ENCODE measurements at regions not wholly inside any gene's neighbourhood (a gene's known extent, or its start where the extent isn't known, plus 50 kb on each side); places are given as distances from the start of the nearest gene placed in this dataset.
A peak's percentile ranks its signal among the peaks of the same experiment; 100 is the strongest.

DNA sequence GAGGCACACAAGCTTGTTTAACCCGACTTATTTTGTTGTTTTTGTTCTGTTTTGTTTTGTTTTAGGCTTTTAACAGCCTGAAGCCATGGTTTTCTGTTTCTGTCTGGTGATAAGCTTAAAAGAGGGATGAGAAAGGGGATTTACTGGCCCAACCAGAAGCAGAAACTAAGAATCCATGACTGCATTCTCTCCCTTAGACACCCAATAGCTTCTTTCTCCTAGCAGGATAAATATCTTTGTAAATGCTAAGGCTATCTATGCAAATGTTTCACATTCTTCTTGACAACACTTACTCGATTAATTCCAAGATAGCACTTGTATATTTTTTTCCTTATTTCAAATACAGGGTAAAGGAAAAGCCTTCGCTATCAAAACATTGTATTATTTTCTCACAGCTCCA, 53.7 kb upstream of the SMAD1 start:
- DNase-seq (ENCODE audit: low spot score) = no peak

DNA sequence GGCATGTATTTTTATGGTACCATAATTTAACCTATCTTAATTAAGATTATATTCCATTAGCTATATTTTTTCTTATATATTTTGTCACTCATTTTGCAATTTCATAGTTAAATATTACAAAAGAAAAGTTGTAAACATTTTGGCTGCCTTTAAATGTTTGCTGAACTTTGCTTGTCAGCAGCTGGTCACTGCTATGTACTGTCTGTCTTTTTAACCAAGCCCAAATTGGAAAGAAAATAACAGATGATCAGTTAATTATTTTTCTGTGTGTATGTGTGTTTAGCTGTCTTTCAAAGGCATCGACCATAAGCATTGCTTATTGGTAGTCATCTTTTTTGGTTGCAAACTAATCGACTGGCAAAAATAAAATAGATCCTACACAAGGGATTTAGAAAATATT, 54.4 kb upstream of the SMAD1 start:
- no peak for DNase-seq (ENCODE audit: low spot score)

DNA sequence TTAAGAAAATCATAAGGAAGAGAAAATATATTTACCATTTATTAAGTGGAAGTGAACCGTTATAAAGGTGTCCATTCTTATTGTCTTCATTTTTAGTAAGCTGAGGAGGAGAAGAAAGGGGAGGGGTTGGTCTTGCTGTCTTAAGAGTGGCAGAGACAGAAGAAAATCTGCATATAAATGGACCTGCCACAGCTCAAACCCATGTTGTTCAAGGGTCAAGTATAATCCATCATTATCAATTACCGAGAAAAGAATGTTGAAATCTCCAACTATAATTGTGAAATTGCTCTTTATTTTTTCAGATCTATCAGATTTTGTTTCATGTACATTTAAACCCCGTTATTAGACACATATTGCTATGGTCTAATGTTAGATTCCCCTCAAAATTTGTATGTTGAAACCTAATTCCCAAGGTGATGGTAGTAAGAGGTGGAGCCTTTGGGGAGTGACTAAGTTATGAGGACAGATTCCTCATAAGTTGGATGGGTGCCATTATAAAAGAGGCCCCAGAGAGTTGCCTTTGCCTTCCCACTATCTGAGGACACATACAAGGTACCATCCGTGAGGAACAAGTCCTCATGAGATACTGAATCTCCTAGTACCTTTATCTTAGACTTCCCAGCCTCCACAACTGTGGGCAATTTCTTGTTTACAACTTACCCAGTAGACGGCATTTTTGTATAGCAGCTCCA, 58.5 kb upstream of the SMAD1 start:
- no peak for DNase-seq (ENCODE audit: low spot score)

DNA sequence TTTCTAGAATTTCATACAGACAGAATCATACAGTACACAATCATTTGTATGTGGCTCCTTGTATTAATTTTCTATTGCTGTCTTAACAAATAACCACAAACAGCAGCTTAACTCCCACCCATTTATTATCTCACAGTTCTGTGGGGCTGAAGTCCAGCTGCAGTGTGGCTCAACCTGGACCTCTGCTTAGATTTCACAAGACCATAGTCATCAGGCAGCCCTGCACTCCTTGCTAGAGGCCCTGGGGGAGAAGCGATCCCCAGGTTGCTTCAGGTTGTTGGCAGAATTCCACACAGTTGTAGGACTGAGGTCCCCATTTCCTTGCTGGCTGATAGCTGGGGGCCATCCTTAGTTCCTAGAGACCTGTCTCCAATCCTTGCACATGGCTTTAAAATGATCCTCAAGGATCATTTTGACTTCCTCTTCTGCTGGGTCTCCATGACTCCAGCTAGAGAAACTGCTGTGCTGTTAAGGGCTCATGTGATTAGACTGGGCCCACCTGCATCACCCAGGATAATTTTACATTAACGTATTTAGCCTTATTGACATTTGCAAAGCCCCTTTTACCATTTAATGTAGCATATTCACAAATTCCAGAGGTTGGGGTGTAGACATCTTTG, 60.9 kb upstream of the SMAD1 start:
- peak; percentile 63 for DNase-seq (ENCODE audit: low spot score)

DNA sequence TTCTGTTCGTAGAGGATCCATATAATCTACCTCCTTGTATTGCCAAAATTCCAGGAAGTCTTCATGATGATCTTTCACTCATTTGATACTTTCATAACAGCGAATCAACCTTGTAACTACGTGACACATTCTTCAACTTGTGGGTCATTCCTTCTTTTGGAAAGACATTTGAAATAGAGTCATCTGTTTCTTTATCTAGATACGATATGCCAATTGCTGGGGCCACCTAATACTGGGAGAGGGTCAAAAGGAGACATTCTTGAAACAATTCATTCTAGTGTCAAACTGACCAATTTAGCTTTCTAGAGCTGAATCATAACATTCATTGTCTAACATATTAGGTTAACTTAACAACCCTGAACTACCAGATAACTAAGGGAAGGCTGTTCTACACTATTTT, 62.9 kb upstream of the SMAD1 start:
- DNase-seq (ENCODE audit: low spot score) = no peak

DNA sequence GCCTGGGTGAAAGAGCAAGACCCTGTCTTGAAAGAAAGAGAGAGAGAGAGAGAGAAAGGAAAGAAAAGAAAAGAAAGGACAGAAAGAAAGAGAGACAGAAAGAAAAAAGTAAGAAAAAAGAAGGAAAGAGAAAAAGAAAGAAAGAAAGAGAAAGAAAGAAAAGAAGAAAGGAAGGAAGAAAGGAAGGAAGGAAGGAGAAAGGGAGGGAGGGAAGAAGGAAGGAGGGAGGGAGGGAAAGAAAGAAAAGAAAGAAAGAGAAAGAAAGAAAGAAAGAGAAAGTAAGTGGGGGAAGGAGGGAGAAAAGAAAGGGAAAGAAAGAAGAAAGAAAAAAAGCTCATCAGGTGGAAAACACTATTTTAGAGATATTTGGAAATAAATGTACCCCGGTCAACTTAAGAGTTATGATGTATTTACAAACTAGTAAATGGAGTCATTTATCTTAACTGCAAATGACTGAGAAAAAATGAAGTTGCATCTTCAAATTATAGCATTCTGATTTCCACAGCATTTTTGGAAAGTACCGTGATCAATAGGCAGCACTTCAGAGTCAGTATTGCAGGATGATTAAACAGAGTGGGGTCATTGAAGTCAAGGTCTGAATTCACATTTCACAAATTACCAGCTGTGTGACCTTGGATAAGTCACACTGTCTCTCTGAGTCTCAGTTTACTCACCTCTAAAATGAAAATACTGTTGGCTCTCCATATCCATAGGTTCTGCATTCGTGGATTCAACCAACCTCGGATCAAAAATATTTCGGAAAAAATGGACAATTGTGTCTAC, 64.1 kb upstream of the SMAD1 start:
- DNase-seq (ENCODE audit: low spot score) = no peak

DNA sequence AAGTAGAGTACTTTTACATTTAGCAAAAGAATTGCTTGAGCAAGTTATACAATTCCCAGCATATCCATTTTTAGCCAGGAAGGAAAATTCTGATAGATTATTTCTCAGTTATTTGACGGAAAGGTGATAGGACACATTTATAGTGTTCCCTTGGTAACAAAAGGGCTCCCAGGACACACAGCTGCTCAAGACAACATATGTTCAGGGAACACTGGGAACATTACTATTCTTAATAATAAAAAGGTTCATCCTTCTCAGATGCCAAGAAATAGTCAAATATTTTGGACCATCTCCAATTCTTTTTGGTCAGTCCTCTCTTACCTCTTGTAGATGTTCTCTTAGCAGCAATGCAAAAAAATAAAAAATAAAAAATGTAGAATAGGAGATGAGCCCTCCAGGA, 66.8 kb upstream of the SMAD1 start:
- no peak for DNase-seq (ENCODE audit: low spot score)

DNA sequence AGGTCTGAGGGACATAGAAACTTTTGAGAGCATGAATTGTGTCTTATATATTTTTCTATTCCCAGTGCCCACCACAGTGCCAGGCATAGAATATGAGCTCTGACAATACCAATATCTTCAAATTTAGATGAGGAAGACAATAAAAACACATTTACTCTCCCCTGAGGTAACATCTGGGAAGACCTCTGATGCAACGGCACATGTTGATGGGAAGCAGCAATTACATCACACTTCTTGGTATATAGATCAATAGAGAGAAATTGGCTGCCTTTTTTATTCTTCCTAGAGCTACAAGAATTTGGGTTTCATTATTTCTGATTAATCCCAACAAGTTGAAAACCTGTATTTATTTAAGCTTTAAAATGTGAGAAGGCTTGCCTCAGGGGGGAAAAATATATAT, 67.4 kb upstream of the SMAD1 start:
- no peak for DNase-seq (ENCODE audit: low spot score)

DNA sequence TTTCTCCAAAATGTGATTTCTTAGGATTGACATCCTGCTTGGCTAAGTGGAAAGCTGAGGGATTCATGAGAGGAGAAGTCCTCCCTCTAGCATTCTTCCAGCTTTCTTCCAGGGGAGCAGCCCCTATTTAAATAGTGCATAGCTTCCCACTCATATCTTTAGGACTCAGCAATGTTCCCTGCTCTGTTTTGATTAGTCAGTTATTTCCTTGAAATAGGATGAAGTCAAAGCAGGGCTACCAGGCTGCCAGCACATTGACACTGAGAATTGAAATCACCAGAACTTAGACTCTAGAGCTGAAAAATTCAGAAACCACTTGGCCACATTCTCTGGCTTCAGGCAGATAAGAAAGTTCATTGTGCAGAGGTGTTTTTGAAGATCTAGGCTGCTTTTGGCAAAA, 74.7 kb upstream of the SMAD1 start:
- no peak for DNase-seq (ENCODE audit: low spot score)

DNA sequence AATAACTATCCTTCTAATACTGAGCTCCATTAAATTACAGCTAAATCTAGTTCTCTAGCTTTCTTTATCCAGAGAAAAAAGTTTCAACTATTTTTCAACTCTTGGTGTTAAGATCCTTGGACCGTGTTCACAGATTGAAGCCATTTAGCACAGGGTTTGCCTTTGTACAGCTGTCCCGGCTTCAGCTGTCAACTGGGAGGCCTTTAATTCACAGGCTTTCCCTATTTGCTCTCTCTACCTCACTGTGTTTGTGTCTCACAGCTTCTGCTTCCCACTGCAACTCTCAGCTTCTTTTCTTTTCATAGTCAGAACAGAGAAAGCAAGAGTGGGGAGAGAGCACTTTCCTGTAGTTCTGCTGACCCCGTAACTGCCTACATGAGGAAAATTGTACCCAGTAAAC, 76.9 kb upstream of the SMAD1 start:
- DNase-seq (ENCODE audit: low spot score) = no peak

DNA sequence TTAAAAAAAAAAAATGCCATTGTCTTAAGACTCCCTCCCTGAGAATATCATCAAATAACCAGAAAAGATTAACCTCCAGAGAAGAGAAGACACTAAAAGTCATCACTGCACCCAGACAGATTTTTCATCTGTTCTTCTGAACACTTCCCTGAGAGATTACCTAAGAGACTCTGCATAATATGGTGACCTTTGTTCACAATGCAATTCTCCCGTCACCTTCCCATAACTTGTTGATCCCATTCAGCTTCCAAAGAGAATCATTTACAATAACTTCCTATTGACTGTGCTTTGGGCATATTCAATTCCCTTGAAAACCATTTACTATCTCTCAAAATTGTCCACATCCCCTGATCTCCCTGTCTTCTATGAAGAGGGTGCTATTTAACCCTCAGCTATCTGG, 85.1 kb upstream of the SMAD1 start:
- no peak for DNase-seq (ENCODE audit: low spot score)

DNA sequence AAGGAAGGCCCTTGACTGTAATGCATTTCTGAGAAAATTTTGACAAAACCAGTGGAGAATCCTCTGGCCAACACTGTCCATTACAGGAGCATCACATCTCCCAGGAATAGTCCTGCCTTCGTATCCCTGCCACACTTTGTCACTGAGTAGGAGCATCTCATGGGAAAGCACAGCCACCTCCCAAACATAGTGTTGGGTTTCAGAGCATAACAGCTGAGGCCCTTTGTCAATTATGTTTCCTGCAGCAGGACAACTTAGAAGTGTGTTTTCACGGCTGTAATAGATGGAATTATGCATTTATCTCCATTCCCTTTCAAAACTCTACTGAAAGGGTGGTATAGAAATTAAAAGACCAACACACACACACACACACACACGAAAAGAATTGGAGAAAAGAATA, 91.1 kb upstream of the SMAD1 start:
- no peak for DNase-seq (ENCODE audit: low spot score)

DNA sequence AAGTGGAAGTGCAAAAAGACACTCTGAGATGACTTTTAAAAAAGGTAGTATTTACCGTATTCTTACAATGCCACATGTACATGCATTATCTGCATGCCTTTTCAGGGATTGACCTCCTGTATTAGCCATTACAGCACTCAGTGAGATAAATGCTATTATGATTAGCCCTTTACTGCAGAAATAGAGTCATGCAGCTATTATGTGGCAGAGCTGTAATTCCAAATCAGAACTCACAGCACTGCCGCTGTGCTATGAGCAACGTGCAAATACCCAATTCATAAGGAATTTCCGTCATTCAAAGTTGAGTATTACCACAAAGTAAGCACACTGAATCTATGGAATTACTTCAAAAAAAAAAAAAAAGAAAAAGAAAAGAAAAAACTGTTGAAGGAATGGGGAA, 92.1 kb upstream of the SMAD1 start:
- DNase-seq (ENCODE audit: low spot score) = no peak

DNA sequence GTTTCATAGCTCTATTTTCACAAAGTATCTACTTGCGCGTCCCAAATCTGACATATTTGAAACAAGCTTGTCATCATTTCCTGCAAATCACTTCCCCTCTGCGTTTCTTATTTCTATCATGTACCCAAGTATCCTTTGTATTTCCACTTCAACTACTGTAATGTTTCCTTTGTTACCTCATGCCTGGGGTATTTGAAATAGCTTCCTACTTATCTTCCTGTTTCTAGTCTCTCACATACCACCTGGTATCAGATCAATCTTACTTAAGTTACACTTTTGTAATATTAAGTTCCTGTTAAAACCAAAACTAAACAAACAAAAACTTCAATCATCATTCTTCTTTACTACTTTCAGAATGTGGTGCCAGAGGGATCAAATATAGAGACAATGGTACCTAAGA, 93.6 kb upstream of the SMAD1 start:
- no peak for DNase-seq (ENCODE audit: low spot score)

DNA sequence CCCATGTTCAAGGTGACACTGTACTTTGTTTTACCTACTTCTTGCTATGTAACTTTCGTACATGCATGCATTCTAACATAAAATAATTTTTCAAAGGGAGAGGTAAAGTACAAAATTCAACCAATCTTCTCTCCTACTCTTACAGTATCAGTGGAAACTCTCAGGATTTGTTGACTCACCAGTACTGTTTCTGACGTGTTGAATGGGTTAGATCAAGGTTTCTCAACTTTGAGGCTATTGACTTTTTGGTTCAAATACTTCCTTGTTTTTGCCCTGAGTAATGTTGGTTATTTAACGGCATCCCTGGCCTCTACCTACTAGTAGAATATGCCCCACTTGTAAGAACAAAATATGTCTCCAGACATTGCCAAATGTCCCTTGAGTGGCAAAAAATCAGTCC, 94.6 kb upstream of the SMAD1 start:
- DNase-seq (ENCODE audit: low spot score) = no peak

DNA sequence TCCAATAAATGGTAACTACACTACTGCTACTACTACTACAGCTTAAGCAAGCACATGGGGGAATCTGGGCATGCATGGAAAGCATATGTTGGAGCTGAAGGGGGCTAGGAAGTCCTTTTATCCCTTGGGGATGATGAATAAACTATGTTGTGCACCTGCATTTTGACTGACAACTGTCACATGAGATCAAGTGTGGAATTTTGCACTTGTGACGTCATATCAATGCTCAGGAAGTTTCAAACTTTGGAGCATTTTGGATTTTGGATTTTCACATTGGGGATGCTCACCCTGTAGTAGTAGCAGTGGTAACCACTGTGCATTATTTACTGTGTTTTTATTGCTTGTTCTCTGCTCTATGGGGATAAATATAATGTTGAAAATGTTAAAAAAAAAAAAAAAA, 100.5 kb upstream of the SMAD1 start:
- DNase-seq (ENCODE audit: low spot score) = no peak

DNA sequence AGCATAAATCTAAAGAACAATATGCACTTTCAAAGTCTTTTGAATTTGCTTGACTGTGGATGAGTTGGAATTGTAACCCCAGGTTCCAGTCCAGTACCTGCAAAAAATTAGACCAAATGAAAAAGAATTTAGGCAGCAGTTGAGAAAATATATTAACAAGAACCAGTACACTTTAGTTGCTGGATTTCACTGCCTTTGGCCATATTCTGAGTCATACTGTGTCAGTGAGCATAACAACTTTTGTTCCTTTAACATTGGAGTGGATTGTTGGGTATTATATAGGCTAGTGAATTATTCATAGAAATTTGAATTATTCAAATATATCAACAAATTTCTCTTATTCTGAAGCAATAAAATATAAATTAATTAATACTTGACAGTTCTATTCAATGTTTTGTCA, 101.5 kb upstream of the SMAD1 start:
- DNase-seq (ENCODE audit: low spot score) = no peak

DNA sequence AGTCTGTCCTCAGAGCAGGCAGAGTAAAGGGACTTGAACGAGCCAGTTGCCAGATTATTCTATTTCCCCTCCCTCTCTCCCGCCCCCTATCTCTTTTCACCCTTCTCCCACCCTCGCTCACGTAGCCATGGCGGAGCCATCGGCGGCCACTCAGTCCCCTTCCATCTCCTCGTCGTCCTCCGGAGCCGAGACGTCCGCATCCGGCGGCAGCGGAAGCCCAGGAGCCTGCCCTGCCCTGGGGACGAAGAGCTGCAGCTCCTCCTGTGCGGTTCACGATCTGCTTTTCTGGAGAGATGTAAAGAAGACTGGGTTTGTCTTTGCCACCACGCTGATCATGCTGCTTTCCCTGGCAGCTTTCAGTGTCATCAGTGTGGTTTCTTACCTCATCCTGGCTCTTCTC, 106.2 kb upstream of the SMAD1 start:
- DNase-seq (ENCODE audit: low spot score) = no peak

DNA sequence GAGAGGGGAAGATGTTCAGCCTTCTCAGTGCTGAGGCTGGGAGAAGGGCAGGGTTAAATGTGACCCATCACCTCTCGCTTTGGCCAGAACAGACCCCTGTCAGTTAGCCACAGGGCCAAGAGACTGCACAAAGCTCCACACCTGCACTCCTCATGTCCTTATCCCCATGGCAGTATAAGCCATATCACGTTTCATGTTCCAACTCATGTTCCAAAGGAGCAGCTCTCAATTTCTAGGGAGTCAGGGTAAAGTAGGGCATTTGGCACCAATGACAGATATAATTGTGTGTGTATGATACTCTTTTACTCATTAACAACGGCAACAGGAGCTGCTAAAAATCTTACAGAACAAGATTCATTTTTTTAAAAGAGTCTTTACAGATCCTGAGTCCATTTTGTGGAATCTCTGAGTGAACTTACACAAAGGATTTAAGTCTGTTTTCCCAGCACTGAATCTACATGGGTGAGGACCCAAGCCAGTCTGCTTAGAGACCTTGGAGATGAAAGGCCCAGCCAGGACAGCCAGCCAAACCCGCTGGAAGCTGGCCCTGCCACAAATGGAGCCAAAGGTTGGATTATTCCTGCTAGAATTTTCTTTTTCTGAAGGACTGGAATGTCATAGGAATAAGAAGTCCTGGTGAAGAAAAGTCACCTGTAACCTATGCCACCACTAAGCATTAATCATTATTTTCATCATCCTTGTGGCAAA, 129.1 kb upstream of the SMAD1 start:
- no peak for DNase-seq (ENCODE audit: low spot score)

DNA sequence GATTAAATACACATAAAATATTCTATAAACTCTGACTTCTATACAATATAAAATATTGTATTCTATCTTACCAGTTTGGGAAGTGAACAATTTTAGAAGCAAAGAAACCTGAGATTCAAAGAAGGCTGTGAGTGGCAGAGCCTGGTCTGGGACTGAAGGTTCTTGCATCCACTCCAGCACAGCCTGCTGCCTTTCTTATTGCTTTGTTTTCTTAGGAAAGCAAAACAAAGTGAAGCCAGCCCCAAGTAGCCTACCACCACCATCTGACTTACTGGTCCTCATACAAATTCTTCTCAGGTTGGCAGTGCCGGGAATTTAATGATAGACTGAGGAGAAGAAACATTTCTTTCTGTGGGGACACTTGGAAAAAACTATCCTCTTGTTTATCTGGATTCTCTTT, 129.7 kb upstream of the SMAD1 start:
- DNase-seq (ENCODE audit: low spot score) = no peak

DNA sequence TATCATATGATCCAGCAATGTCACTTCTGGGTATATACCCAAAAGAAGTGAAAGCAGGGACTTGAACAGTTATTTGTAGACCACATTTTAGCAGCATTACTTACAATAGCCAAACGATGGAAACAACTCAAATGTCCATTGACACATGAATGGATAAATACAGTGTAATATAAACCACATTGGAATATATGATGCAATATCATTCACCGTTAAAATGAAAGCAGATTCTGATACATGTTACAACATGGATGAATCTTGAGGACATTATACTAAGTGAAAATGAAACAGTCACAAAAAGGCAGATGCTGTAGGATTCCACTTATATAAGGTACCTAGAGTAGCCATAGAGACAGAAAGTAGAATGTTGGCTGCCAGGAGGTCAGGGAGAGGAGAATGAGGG, 130.5 kb upstream of the SMAD1 start:
- DNase-seq (ENCODE audit: low spot score) = no peak

DNA sequence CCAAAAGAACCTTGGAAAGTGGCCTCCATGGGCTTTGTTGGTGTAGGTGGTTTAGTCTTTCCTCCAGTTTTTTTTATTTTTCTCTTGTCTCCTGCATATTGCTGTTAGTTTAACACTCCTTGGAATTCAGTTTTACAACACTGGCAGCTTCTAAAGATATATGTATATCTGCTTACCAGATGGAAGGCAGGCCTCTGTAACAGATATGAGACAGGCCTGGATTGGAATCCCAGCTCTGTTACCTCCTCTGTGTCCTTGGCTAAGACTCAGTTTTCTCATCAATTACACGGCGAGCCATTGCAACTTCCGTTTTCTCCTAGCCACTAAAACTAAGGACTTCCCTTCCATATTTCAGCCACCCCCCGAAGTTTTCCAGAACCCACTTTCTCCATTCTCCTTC, 133.4 kb upstream of the SMAD1 start:
- no peak for DNase-seq (ENCODE audit: low spot score)

DNA sequence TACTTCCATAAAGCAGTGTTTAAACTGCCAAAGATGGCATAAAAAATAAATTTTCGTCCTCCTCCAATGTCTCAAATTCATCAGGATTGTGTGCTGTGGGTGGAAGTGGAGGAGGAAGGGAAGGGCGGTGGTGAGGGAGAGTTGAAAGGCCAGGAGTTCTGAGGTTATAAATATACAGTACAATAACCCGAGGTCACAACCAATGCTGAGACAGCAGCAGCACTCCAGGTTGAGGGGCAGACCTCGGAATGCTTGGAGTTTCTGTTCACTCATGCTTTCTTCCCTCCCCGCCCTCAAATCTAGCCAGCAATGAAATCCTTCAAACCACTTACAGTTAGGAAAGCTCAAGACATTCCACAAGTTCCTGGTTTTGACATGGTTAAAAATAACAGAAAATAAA, 134.0 kb upstream of the SMAD1 start:
- DNase-seq (ENCODE audit: low spot score) = no peak
